Liver (tissue), 8 donors: ENCODE measurements at regions not wholly inside any gene's neighbourhood (a gene's known extent, or its start where the extent isn't known, plus 50 kb on each side); places are given as distances from the start of the nearest gene placed in this dataset.

ENCODE experiments used
- DNase-seq: peaks from one replicate; pipeline ENCODE4 v3.0.0-alpha.2; 2017; ENCODE audit warnings: low spot score
- H3K27ac ChIP-seq, 2 donors: one replicate each; pipeline ENCODE4 v1.7.0; 2013; ENCODE audit warnings: inconsistent platforms in 2 of 2, low read length in 2 of 2, control low read depth in 1 of 2, low read depth in 1 of 2, mild to moderate bottlenecking in 1 of 2
- H3K27me3 ChIP-seq, 4 donors: one replicate each; pipeline versions ENCODE4 v1.6.1 to v1.7.0; 2013; ENCODE audit warnings: low read length in 3 of 4, inconsistent platforms in 1 of 4, mild to moderate bottlenecking in 1 of 4, moderate library complexity in 1 of 4; ENCODE audit not compliant: control insufficient read depth in 4 of 4, insufficient read depth in 4 of 4
- H3K36me3 ChIP-seq, 4 donors: one replicate each; pipeline versions ENCODE4 v1.6.1 to v1.7.0; 2013; ENCODE audit warnings: low read length in 3 of 4, mild to moderate bottlenecking in 3 of 4, low read depth in 1 of 4, moderate library complexity in 1 of 4; ENCODE audit not compliant: control insufficient read depth in 4 of 4, insufficient read depth in 3 of 4
- H3K4me1 ChIP-seq, 4 donors: one replicate each; pipeline versions ENCODE4 v1.6.1 to v1.7.0; 2013; ENCODE audit warnings: low read length in 3 of 4, mild to moderate bottlenecking in 3 of 4, moderate library complexity in 1 of 4; ENCODE audit not compliant: control insufficient read depth in 4 of 4, insufficient read depth in 4 of 4
- H3K4me3 ChIP-seq, 3 donors: one replicate each; pipeline versions ENCODE4 v1.6.1 to v1.7.0; 2013; ENCODE audit warnings: low read length in 3 of 3, control low read depth in 1 of 3, low read depth in 1 of 3, mild to moderate bottlenecking in 1 of 3
- H3K9ac ChIP-seq, 2 donors: one replicate each; pipeline ENCODE4 v1.7.0; 2013; ENCODE audit warnings: low read length in 2 of 2, mild to moderate bottlenecking in 2 of 2, moderate library complexity in 2 of 2, control low read depth in 1 of 2, low read depth in 1 of 2
- H3K9me3 ChIP-seq, 4 donors: one replicate each; pipeline versions ENCODE4 v1.6.1 to v1.7.0; 2013; ENCODE audit warnings: low read length in 3 of 4; ENCODE audit not compliant: control insufficient read depth in 4 of 4
- EGR1 ChIP-seq, 2 donors: IDR thresholded peaks; 2 replicates each; pipeline ENCODE4 v1.6.1; 2016 to 2018; ENCODE audit warnings: antibody characterized with exemption in 2 of 2, low read depth in 2 of 2
- FOXA1 ChIP-seq: IDR thresholded peaks from 2 replicates; pipeline ENCODE4 v1.6.1; 2016; ENCODE audit warnings: antibody characterized with exemption
- FOXA2 ChIP-seq: IDR thresholded peaks from 2 replicates; pipeline ENCODE4 v1.6.1; 2016; ENCODE audit warnings: antibody characterized with exemption
- GABPA ChIP-seq, 2 donors: IDR thresholded peaks in 1 of 2; conservative IDR thresholded peaks in 1 of 2; 2 replicates each; pipeline ENCODE4 v1.6.1; 2016; ENCODE audit warnings: antibody characterized with exemption in 2 of 2, mild to moderate bottlenecking in 1 of 2, moderate library complexity in 1 of 2
- HNF4A ChIP-seq, 2 donors: conservative IDR thresholded peaks; 2 replicates each; pipeline ENCODE4 v1.6.1; 2016; ENCODE audit warnings: antibody characterized with exemption in 2 of 2, mild to moderate bottlenecking in 2 of 2
- HNF4G ChIP-seq: IDR thresholded peaks from 2 replicates; pipeline ENCODE4 v1.6.1; 2016; ENCODE audit warnings: antibody characterized with exemption
- JUND ChIP-seq, 2 donors: IDR thresholded peaks; 2 replicates each; pipeline ENCODE4 v1.6.1; 2016; ENCODE audit warnings: antibody characterized with exemption in 2 of 2
- NR2F2 ChIP-seq: IDR thresholded peaks from 2 replicates; pipeline ENCODE4 v1.6.1; 2016; ENCODE audit warnings: antibody characterized with exemption
- RAD21 ChIP-seq, 2 donors: IDR thresholded peaks; 2 replicates each; pipeline ENCODE4 v1.6.1; 2016; ENCODE audit warnings: antibody characterized with exemption in 2 of 2, mild to moderate bottlenecking in 2 of 2
- RXRA ChIP-seq, 2 donors: IDR thresholded peaks; 2 replicates each; pipeline ENCODE4 v1.6.1; 2017 to 2018; ENCODE audit warnings: antibody characterized with exemption in 2 of 2, mild to moderate bottlenecking in 1 of 2
- SP1 ChIP-seq: IDR thresholded peaks from 2 replicates; pipeline ENCODE4 v1.6.1; 2018; ENCODE audit warnings: antibody characterized with exemption, mild to moderate bottlenecking
- TAF1 ChIP-seq: conservative IDR thresholded peaks from 2 replicates; pipeline ENCODE4 v1.6.1; 2016; ENCODE audit warnings: antibody characterized with exemption, mild to moderate bottlenecking
- YY1 ChIP-seq: IDR thresholded peaks from 2 replicates; pipeline ENCODE4 v1.6.1; 2016; ENCODE audit warnings: antibody characterized with exemption, mild to moderate bottlenecking
- WGBS: extraction: QIAGEN DNeasy Blood & Tissue Kit; methylation state at CpG from one replicate; pipeline ENCODE4 v1.1.7; 2013; 5-methylcytosine and 5-hydroxymethylcytosine counted together
- TF ChIP-seq, protein P1 (sequence below): IDR thresholded peaks from 2 replicates; pipeline ENCODE4 v1.6.1; 2016; ENCODE audit warnings: antibody characterized with exemption
- TF ChIP-seq, protein P2 (sequence below): fragments of 150-350 bp; IDR thresholded peaks from 2 replicates; pipeline ENCODE4 v1.5.1; 2017; ENCODE audit warnings: improper control_type of control experiment, low read depth, low read length; ENCODE audit not compliant: missing input control
- TF ChIP-seq, protein P3 (sequence below): IDR thresholded peaks from 2 replicates; pipeline ENCODE4 v1.6.1; 2016; ENCODE audit warnings: antibody characterized with exemption
- TF ChIP-seq, protein P4 (sequence below): IDR thresholded peaks from 2 replicates; pipeline ENCODE4 v1.6.1; 2016; ENCODE audit warnings: antibody characterized with exemption, mild to moderate bottlenecking
- TF ChIP-seq, protein P5 (sequence below): IDR thresholded peaks from 2 replicates; pipeline ENCODE4 v1.6.1; 2016; ENCODE audit warnings: antibody characterized with exemption
- donor health status: healthy.
- donor health status: healthy.
- donor health status: healthy.
- donor health status: healthy.
- donor health status: healthy.

DNA sequence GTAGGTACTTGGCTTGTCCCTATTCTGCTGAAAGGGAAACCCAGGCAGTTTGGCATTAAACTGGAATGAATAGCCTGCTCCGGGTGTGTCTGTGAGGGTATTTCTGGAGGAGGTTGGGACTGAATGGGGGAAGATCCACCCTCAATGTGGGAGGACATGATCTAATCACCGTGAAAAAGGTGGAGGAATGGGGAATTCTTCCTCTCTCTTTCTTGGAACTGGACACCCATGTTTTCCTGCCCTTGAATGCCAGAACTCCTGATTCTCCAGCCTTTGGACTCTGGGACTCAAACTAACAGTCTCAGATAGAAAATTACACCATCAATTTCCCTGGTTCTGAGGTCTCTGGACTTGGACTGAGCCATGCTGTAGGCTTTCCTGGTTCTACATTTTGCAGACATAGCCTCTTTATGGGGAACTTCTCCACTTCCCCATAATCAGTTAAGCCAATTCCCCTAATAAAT is 391.7 kb downstream of the EDEM1 start (continued):
- TF ChIP-seq, protein P1, sequence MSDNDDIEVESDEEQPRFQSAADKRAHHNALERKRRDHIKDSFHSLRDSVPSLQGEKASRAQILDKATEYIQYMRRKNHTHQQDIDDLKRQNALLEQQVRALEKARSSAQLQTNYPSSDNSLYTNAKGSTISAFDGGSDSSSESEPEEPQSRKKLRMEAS: no peak
- TF ChIP-seq EGR1 (IDR thresholded peaks at IDR 0.05; ENCODE audit: low read depth in 2 of 2): no peak

DNA sequence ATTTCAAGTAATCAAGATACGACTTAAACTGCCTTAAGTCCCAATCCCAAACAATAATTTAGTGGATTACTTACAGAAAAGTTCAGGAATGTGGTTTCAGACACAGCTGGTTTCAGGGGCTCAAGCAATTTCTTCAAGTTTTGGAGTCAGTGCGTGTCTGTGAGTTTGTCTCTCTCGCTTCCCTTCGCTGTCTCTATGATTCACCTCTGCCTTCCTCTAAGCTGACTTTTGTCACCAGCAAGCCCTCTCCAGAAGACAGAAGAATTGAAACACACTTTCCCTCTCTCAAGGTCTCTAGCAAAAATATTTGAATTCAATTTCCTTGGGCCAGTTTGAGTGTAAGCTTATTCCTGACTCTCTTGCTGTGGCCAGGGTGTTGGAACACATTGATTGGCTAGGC is 392.4 kb downstream of the EDEM1 start:
- H3K9me3 ChIP-seq: no peaks in the 10 kb centered on the region
- no peak overlapping the region for H3K9ac ChIP-seq
- no peak for TF ChIP-seq TAF1
- TF ChIP-seq, protein P1: no peak
- no peak for TF ChIP-seq SP1
- TF ChIP-seq, protein P2, sequence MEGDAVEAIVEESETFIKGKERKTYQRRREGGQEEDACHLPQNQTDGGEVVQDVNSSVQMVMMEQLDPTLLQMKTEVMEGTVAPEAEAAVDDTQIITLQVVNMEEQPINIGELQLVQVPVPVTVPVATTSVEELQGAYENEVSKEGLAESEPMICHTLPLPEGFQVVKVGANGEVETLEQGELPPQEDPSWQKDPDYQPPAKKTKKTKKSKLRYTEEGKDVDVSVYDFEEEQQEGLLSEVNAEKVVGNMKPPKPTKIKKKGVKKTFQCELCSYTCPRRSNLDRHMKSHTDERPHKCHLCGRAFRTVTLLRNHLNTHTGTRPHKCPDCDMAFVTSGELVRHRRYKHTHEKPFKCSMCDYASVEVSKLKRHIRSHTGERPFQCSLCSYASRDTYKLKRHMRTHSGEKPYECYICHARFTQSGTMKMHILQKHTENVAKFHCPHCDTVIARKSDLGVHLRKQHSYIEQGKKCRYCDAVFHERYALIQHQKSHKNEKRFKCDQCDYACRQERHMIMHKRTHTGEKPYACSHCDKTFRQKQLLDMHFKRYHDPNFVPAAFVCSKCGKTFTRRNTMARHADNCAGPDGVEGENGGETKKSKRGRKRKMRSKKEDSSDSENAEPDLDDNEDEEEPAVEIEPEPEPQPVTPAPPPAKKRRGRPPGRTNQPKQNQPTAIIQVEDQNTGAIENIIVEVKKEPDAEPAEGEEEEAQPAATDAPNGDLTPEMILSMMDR: no peak
- no peak for TF ChIP-seq FOXA1
- TF ChIP-seq HNF4G: no peak
- no peak for TF ChIP-seq GABPA (IDR thresholded peaks at IDR 0.05 in 1 of 2, conservative IDR thresholded peaks at IDR 0.05 in 1 of 2)
- TF ChIP-seq FOXA2: no peak
- no peak for TF ChIP-seq RAD21 (IDR thresholded peaks at IDR 0.05)

DNA sequence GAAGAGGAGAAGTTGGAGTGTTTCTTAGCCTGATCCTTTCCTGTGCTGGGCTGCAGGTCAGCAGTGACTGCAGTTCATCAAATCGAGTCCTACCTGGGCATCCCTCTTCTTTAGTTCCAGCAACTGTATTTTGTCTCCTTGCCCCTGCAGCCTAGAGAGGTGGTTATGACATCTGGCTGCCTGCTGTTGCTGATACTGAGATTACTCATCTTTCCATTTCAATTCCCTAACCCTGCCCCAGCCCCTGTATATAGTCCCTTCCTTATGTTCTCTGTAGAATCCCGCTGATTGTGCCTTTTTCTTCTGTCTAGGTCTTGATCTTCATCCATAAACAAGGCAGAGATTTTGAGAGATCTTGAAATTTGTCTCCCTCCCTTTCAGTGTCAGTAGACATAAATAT is 393.3 kb downstream of the EDEM1 start:
- Histone ChIP-seq H3K4me3 (no peak overlapping the region), H3K4me1 (no peaks in the 10 kb centered on the region), H3K36me3 (no peaks in the 10 kb centered on the region), H3K27ac (no peak overlapping the region), H3K9me3 (no peaks in the 10 kb centered on the region), H3K9ac (no peak overlapping the region), H3K27me3 (peaks cover 0 to 6% (median 0%) of the 10 kb centered on the region in 4 donors)
- no peak for TF ChIP-seq RXRA (IDR thresholded peaks at IDR 0.05)
- TF ChIP-seq, protein P3, sequence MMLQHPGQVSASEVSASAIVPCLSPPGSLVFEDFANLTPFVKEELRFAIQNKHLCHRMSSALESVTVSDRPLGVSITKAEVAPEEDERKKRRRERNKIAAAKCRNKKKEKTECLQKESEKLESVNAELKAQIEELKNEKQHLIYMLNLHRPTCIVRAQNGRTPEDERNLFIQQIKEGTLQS: no peak
- no peak for TF ChIP-seq NR2F2
- no peak for TF ChIP-seq YY1
- TF ChIP-seq RAD21 (IDR thresholded peaks at IDR 0.05): no peak
- TF ChIP-seq, protein P1: no peak
- no peak for TF ChIP-seq HNF4A (conservative IDR thresholded peaks at IDR 0.05)
- TF ChIP-seq SP1: no peak
- no peak for TF ChIP-seq GABPA (IDR thresholded peaks at IDR 0.05 in 1 of 2, conservative IDR thresholded peaks at IDR 0.05 in 1 of 2)
- TF ChIP-seq JUND (IDR thresholded peaks at IDR 0.05): no peak
- TF ChIP-seq, protein P4, sequence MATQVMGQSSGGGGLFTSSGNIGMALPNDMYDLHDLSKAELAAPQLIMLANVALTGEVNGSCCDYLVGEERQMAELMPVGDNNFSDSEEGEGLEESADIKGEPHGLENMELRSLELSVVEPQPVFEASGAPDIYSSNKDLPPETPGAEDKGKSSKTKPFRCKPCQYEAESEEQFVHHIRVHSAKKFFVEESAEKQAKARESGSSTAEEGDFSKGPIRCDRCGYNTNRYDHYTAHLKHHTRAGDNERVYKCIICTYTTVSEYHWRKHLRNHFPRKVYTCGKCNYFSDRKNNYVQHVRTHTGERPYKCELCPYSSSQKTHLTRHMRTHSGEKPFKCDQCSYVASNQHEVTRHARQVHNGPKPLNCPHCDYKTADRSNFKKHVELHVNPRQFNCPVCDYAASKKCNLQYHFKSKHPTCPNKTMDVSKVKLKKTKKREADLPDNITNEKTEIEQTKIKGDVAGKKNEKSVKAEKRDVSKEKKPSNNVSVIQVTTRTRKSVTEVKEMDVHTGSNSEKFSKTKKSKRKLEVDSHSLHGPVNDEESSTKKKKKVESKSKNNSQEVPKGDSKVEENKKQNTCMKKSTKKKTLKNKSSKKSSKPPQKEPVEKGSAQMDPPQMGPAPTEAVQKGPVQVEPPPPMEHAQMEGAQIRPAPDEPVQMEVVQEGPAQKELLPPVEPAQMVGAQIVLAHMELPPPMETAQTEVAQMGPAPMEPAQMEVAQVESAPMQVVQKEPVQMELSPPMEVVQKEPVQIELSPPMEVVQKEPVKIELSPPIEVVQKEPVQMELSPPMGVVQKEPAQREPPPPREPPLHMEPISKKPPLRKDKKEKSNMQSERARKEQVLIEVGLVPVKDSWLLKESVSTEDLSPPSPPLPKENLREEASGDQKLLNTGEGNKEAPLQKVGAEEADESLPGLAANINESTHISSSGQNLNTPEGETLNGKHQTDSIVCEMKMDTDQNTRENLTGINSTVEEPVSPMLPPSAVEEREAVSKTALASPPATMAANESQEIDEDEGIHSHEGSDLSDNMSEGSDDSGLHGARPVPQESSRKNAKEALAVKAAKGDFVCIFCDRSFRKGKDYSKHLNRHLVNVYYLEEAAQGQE: no peak
- TF ChIP-seq TAF1: no peak
- TF ChIP-seq, protein P2: no peak
- TF ChIP-seq HNF4G: no peak
- no peak for TF ChIP-seq FOXA2
- TF ChIP-seq, protein P5, sequence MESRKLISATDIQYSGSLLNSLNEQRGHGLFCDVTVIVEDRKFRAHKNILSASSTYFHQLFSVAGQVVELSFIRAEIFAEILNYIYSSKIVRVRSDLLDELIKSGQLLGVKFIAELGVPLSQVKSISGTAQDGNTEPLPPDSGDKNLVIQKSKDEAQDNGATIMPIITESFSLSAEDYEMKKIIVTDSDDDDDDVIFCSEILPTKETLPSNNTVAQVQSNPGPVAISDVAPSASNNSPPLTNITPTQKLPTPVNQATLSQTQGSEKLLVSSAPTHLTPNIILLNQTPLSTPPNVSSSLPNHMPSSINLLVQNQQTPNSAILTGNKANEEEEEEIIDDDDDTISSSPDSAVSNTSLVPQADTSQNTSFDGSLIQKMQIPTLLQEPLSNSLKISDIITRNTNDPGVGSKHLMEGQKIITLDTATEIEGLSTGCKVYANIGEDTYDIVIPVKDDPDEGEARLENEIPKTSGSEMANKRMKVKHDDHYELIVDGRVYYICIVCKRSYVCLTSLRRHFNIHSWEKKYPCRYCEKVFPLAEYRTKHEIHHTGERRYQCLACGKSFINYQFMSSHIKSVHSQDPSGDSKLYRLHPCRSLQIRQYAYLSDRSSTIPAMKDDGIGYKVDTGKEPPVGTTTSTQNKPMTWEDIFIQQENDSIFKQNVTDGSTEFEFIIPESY: no peak
- TF ChIP-seq FOXA1: no peak
- TF ChIP-seq EGR1 (IDR thresholded peaks at IDR 0.05; ENCODE audit: low read depth in 2 of 2): no peak
- 63% methylated on average over 2 of the region's 2 CpGs for WGBS
- DNase-seq: no peak

More for the DNA sequence above, 392.4 kb downstream of the EDEM1 start:
- no peaks in the 10 kb centered on the region for H3K4me1 ChIP-seq
- WGBS: 84% methylated on average over 4 of the region's 4 CpGs
- no peak overlapping the region for H3K4me3 ChIP-seq
- H3K27ac ChIP-seq: no peak overlapping the region
- H3K27me3 ChIP-seq: peaks cover 0 to 6% (median 0%) of the 10 kb centered on the region in 4 donors
- H3K36me3 ChIP-seq: no peaks in the 10 kb centered on the region
- DNase-seq: no peak
